ENCODE measurements at regions not wholly inside any gene's neighbourhood (a gene's known extent, or its start where the extent isn't known, plus 50 kb on each side); places are given as distances from the start of the nearest gene placed in this dataset.

DNA sequence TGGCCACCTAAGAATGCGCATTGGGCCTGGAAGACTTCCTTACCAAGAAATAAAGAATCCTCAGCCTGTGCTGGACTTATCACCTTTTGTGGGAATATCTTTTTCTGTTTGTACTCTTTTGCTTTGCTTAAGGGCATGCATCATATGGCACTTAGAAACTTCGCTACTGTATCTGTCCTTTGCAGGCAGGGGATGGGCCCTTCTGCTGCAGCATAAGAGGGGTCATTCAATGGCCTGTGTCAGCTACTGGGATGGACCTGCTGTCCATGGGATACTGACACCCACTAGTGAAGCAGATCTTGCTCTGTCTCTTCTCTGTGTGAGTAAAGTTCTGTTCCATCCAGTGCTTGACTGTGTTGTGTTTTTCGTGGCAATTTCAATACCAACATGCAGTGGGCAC is 239.0 kb upstream of the JUN start:
- Mint-ChIP-seq H3K9me3 (ENCODE audit: unreplicated experiment) (peaks cover 6% of the 10 kb centered on the region), H3K36me3 (ENCODE audit: unreplicated experiment) (no peaks in the 10 kb centered on the region), H3K27me3 (ENCODE audit: unreplicated experiment) (no peaks in the 10 kb centered on the region), H3K4me3 (ENCODE audit: unreplicated experiment) (no peak overlapping the region), H3K27ac (ENCODE audit: unreplicated experiment) (no peak overlapping the region), H3K4me1 (ENCODE audit: unreplicated experiment) (peaks cover 25% of the 10 kb centered on the region)
- TF ChIP-seq, protein P1, sequence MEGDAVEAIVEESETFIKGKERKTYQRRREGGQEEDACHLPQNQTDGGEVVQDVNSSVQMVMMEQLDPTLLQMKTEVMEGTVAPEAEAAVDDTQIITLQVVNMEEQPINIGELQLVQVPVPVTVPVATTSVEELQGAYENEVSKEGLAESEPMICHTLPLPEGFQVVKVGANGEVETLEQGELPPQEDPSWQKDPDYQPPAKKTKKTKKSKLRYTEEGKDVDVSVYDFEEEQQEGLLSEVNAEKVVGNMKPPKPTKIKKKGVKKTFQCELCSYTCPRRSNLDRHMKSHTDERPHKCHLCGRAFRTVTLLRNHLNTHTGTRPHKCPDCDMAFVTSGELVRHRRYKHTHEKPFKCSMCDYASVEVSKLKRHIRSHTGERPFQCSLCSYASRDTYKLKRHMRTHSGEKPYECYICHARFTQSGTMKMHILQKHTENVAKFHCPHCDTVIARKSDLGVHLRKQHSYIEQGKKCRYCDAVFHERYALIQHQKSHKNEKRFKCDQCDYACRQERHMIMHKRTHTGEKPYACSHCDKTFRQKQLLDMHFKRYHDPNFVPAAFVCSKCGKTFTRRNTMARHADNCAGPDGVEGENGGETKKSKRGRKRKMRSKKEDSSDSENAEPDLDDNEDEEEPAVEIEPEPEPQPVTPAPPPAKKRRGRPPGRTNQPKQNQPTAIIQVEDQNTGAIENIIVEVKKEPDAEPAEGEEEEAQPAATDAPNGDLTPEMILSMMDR (IDR thresholded peaks at IDR 0.05): no peak
- DNase-seq (ENCODE audit: extremely low spot score, unreplicated experiment): no peak

DNA sequence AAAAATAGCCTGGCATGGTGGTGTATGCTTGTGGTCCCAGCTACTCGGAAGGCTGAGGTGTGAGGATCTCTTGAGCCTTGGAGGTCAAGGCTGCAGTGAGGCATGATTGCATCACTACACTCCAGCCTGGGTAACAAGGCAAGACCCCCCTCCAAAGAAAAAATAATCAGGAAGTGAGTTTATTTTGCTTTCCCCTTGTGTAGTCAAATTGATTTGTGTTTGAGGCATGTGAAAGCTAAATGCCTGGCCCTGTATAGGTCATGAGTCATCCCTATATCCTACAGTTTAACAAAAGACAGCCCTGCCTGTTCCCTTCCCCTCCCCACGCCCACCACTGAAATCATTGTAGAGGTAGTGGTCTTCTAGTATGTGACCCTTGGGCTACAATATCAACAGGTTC is 241.4 kb upstream of the JUN start:
- Mint-ChIP-seq H3K27ac (ENCODE audit: unreplicated experiment) (no peak overlapping the region), H3K27me3 (ENCODE audit: unreplicated experiment) (no peaks in the 10 kb centered on the region), H3K9me3 (ENCODE audit: unreplicated experiment) (no peaks in the 10 kb centered on the region), H3K36me3 (ENCODE audit: unreplicated experiment) (no peaks in the 10 kb centered on the region), H3K4me1 (ENCODE audit: unreplicated experiment) (peaks cover 18% of the 10 kb centered on the region), H3K4me3 (ENCODE audit: unreplicated experiment) (no peak overlapping the region)
- no peak for DNase-seq (ENCODE audit: extremely low spot score, unreplicated experiment)
- TF ChIP-seq, protein P1 (IDR thresholded peaks at IDR 0.05): no peak

DNA sequence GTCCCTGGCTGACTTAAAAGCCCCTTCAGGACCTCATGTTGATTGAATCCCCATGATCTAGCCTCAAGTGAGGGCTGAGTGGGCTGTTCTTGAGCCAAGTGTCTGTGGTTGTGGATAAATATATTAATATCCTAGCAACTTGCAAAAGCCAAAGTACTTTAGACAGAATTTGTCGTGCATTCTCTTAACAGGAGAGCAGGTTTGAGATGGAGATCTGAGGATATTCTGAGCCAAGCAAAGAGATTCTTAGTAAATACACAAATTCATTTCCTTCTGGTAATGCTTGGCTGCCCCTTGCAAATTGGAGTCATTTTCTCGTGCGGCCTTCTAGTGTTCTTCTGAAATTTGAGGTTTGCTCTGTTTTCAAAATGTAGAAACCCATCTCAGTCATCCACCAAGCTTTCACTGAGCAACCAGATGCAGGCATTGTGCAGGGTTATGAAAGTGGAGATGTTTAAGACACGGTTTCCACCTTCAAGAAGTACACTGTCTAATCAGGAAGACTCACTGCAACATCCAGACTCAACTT is 242.1 kb upstream of the JUN start:
- H3K4me3 Mint-ChIP-seq (ENCODE audit: unreplicated experiment): no peak overlapping the region
- DNase-seq (ENCODE audit: extremely low spot score, unreplicated experiment): no peak
- H3K36me3 Mint-ChIP-seq (ENCODE audit: unreplicated experiment): no peaks in the 10 kb centered on the region
- no peaks in the 10 kb centered on the region for H3K9me3 Mint-ChIP-seq (ENCODE audit: unreplicated experiment)
- peaks cover 12% of the 10 kb centered on the region for H3K4me1 Mint-ChIP-seq (ENCODE audit: unreplicated experiment)
- H3K27me3 Mint-ChIP-seq (ENCODE audit: unreplicated experiment): no peaks in the 10 kb centered on the region
- H3K27ac Mint-ChIP-seq (ENCODE audit: unreplicated experiment): peak overlapping the region; percentile 24
- TF ChIP-seq, protein P1 (IDR thresholded peaks at IDR 0.05): no peak

DNA sequence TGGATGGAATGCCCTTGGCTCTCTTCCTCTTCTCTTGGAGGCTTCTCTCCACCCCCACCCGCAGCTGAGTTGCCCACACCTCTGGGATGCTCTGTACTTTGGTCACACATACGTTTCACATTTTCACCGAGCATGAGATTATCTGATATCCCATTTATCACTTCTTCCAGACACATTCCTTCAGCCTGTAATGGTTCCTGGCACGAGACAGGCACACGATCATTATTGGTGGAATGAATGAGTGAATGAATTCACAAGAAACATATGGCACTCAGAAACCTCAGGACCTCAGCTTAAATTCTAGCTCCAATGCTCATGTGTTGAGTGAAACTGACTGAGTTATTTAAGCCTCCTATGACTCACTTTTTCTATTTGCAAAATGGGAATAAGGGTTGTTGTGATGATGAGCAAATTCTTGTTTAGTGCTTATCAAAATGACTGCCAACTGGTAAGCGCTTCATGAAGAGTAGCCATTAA is 242.7 kb upstream of the JUN start:
- H3K4me1 Mint-ChIP-seq (ENCODE audit: unreplicated experiment): peaks cover 12% of the 10 kb centered on the region
- no peaks in the 10 kb centered on the region for H3K27me3 Mint-ChIP-seq (ENCODE audit: unreplicated experiment)
- H3K36me3 Mint-ChIP-seq (ENCODE audit: unreplicated experiment): no peaks in the 10 kb centered on the region
- no peak overlapping the region for H3K27ac Mint-ChIP-seq (ENCODE audit: unreplicated experiment)
- H3K4me3 Mint-ChIP-seq (ENCODE audit: unreplicated experiment): no peak overlapping the region
- TF ChIP-seq, protein P1 (IDR thresholded peaks at IDR 0.05): no peak
- no peaks in the 10 kb centered on the region for H3K9me3 Mint-ChIP-seq (ENCODE audit: unreplicated experiment)
- DNase-seq (ENCODE audit: extremely low spot score, unreplicated experiment): no peak

DNA sequence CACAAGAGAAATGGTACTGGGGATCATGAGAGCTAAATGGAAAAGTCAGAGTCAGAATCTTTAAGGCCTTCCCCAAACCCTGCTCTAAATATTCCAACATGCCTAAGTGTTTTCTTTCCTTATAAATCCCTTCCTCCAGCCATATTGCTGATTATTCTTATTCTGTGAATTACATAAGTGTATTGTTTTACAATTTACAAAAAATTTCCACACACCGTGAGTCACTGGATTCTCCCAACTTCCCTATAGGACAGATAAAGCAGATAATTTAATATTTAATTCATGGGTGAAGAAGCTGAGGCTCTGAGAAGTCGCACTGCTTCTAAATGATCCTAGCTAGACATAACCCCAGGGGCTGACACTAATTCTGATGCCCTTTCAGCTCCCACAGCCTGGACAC is 243.3 kb upstream of the JUN start:
- H3K4me1 Mint-ChIP-seq (ENCODE audit: unreplicated experiment): peaks cover 12% of the 10 kb centered on the region
- H3K36me3 Mint-ChIP-seq (ENCODE audit: unreplicated experiment): no peaks in the 10 kb centered on the region
- no peak for DNase-seq (ENCODE audit: extremely low spot score, unreplicated experiment)
- no peaks in the 10 kb centered on the region for H3K27me3 Mint-ChIP-seq (ENCODE audit: unreplicated experiment)
- no peak overlapping the region for H3K27ac Mint-ChIP-seq (ENCODE audit: unreplicated experiment)
- TF ChIP-seq, protein P1 (IDR thresholded peaks at IDR 0.05): no peak
- no peaks in the 10 kb centered on the region for H3K9me3 Mint-ChIP-seq (ENCODE audit: unreplicated experiment)
- H3K4me3 Mint-ChIP-seq (ENCODE audit: unreplicated experiment): no peak overlapping the region

Measured in osteocyte (in vitro differentiated cells).